ENCODE measurements at regions not wholly inside any gene's neighbourhood (a gene's known extent, or its start where the extent isn't known, plus 50 kb on each side); places are given as distances from the start of the nearest gene placed in this dataset.

- TF ChIP-seq CTCF (conservative IDR thresholded peaks at IDR 0.05; ENCODE audit: low read length) (no peak), EZH2phosphoT487 (IDR thresholded peaks at IDR 0.05; ENCODE audit: borderline replicate concordance) (no peak)
These were observed 322.6 kb upstream of the MSX2 start for GRCh38 chr5:174401793-174402192.

Measured in Loucy (cell line).